ENCODE measurements at regions not wholly inside any gene's neighbourhood (a gene's known extent, or its start where the extent isn't known, plus 50 kb on each side); places are given as distances from the start of the nearest gene placed in this dataset.

DNA sequence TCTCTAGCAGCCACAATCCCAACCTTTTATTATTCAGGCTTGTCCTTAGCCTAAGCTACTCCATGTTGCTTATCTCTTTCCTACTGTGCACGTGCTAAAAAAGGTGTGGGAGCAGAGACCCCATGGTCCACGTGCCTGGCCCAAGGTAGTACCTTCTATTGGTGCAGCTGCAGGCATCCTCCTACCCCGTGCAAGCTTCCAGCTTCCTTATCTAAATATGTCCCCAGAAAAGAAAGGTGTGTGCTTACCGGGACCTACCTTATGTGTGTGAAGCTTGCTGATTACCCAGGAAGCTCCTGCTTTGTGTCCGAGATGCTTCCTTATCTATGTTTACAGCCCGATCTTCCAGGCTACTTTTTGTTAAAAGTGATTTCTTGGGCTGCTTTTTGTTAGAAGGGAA lies 2382.4 kb downstream of the PCDH9 start:
- TF ChIP-seq, protein P1, sequence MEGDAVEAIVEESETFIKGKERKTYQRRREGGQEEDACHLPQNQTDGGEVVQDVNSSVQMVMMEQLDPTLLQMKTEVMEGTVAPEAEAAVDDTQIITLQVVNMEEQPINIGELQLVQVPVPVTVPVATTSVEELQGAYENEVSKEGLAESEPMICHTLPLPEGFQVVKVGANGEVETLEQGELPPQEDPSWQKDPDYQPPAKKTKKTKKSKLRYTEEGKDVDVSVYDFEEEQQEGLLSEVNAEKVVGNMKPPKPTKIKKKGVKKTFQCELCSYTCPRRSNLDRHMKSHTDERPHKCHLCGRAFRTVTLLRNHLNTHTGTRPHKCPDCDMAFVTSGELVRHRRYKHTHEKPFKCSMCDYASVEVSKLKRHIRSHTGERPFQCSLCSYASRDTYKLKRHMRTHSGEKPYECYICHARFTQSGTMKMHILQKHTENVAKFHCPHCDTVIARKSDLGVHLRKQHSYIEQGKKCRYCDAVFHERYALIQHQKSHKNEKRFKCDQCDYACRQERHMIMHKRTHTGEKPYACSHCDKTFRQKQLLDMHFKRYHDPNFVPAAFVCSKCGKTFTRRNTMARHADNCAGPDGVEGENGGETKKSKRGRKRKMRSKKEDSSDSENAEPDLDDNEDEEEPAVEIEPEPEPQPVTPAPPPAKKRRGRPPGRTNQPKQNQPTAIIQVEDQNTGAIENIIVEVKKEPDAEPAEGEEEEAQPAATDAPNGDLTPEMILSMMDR (IDR thresholded peaks at IDR 0.05; ENCODE audit: low read depth, low read length): no peak
- TF ChIP-seq EZH2phosphoT487 (IDR thresholded peaks at IDR 0.05; ENCODE audit: low read depth): no peak
